Mesothelial cell of epicardium (in vitro differentiated cells): ENCODE measurements at regions not wholly inside any gene's neighbourhood (a gene's known extent, or its start where the extent isn't known, plus 50 kb on each side); places are given as distances from the start of the nearest gene placed in this dataset.
"Not testable (repeated sequence)": the region's sequence is repeated elsewhere in the genome, so short reads cannot be mapped to it uniquely, and the experiment has no call there.

Experiments
- DNase-seq, 2 experiments: peaks; one replicate each; pipeline ENCODE4 v3.0.0; 2021; ENCODE audit warnings: low spot score in 2 of 2; ENCODE audit not compliant: unreplicated experiment in 2 of 2
- H3K27ac Mint-ChIP-seq: 2 replicates; pipeline ENCODE4 v1.8.0; 2021; ENCODE audit warnings: mixed read lengths
- H3K27me3 Mint-ChIP-seq: 2 replicates; pipeline ENCODE4 v1.8.0; 2021; ENCODE audit warnings: low read depth, mixed read lengths
- H3K36me3 Mint-ChIP-seq: 2 replicates; pipeline ENCODE4 v1.8.0; 2021; ENCODE audit warnings: mixed read lengths
- H3K4me1 Mint-ChIP-seq: 2 replicates; pipeline ENCODE4 v1.8.0; 2021; ENCODE audit warnings: mixed read lengths
- H3K4me3 Mint-ChIP-seq: 2 replicates; pipeline ENCODE4 v1.8.0; 2021; ENCODE audit warnings: mild to moderate bottlenecking, moderate library complexity, mixed read lengths
- H3K9me3 Mint-ChIP-seq: 2 replicates; pipeline ENCODE4 v1.8.0; 2021; ENCODE audit warnings: mixed read lengths
- TF ChIP-seq, protein P1 (sequence below): fragments of 200-600 bp; sonication (generic); IDR thresholded peaks from one replicate; pipeline ENCODE4 v1.5.0; 2021; ENCODE audit warnings: antibody characterized with exemption; ENCODE audit not compliant: unreplicated experiment

DNA sequence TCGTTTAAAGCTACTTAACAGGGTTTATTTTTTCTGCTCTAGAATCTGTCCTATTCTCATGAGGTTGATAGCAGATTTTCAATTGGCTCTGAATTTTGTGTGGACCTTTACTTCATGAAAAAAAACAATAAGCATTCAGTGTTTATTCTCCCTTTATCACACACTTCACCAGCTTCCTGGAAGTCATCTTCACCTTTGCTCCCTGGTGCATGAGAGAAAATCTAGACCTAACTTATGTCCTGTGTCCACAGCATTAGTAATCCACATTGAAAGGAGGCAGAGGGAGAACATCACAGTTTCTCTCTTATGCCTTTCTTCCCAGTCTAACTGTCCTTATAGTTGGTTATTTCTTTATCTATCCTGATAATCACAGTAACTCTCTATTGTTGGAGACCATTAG lies 316.1 kb downstream of the PTH2R start:
- Mint-ChIP-seq H3K4me1 (no peaks in the 10 kb centered on the region), H3K27me3 (peaks cover 1% of the 10 kb centered on the region), H3K9me3 (no peaks in the 10 kb centered on the region), H3K27ac (no peak overlapping the region), H3K36me3 (no peaks in the 10 kb centered on the region), H3K4me3 (no peak overlapping the region)
- no peak for DNase-seq
- TF ChIP-seq, protein P1, sequence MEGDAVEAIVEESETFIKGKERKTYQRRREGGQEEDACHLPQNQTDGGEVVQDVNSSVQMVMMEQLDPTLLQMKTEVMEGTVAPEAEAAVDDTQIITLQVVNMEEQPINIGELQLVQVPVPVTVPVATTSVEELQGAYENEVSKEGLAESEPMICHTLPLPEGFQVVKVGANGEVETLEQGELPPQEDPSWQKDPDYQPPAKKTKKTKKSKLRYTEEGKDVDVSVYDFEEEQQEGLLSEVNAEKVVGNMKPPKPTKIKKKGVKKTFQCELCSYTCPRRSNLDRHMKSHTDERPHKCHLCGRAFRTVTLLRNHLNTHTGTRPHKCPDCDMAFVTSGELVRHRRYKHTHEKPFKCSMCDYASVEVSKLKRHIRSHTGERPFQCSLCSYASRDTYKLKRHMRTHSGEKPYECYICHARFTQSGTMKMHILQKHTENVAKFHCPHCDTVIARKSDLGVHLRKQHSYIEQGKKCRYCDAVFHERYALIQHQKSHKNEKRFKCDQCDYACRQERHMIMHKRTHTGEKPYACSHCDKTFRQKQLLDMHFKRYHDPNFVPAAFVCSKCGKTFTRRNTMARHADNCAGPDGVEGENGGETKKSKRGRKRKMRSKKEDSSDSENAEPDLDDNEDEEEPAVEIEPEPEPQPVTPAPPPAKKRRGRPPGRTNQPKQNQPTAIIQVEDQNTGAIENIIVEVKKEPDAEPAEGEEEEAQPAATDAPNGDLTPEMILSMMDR = no peak

DNA sequence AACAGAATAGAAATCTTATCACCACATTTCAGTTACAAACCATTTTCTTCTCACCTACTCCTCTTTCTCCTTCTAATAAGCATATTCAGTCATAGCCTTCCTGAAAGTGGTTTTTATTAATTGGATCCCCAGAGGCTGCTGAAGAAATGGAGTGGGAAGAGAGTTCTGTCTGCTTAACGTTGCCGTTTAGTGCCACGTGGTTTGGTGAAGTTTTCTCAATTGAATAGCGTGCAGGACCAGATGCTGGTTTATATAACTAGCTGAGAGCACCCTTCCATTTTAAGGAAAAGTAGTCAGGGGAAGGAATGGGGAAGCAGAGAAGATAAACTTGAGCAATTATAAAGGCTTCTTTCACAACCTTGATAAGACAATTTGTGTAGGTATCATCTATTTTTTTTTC lies 318.7 kb downstream of the PTH2R start:
- no peaks in the 10 kb centered on the region for H3K9me3 Mint-ChIP-seq
- no peaks in the 10 kb centered on the region for H3K4me1 Mint-ChIP-seq
- no peak overlapping the region for H3K27ac Mint-ChIP-seq
- H3K4me3 Mint-ChIP-seq = no peak overlapping the region
- peaks cover 1% of the 10 kb centered on the region for H3K27me3 Mint-ChIP-seq
- TF ChIP-seq, protein P1 = no peak
- no peaks in the 10 kb centered on the region for H3K36me3 Mint-ChIP-seq
- no peak for DNase-seq

DNA sequence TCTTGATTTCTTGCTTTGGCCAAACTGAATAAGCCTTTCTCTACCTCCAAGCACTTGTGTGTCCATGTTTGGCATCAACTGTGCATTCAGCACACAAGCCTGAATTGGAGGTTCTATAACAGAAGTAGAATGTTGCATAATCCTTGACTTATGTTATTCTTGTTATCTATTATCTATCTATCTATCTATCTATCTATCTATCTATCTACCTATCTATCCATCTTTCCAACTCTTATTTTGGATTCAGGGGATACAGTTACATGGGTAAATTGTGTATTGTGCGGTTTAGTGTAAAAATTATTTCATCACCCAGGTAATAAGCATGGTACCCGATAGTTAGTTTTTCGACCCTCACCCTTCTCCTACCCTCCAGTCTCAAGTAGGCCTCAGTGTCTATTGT lies 319.6 kb downstream of the PTH2R start:
- no peak overlapping the region for H3K27ac Mint-ChIP-seq
- no peak overlapping the region for H3K4me3 Mint-ChIP-seq
- DNase-seq = no peak
- TF ChIP-seq, protein P1 = no peak
- H3K9me3 Mint-ChIP-seq = no peaks in the 10 kb centered on the region
- peaks cover 1% of the 10 kb centered on the region for H3K27me3 Mint-ChIP-seq
- no peaks in the 10 kb centered on the region for H3K4me1 Mint-ChIP-seq
- no peaks in the 10 kb centered on the region for H3K36me3 Mint-ChIP-seq

DNA sequence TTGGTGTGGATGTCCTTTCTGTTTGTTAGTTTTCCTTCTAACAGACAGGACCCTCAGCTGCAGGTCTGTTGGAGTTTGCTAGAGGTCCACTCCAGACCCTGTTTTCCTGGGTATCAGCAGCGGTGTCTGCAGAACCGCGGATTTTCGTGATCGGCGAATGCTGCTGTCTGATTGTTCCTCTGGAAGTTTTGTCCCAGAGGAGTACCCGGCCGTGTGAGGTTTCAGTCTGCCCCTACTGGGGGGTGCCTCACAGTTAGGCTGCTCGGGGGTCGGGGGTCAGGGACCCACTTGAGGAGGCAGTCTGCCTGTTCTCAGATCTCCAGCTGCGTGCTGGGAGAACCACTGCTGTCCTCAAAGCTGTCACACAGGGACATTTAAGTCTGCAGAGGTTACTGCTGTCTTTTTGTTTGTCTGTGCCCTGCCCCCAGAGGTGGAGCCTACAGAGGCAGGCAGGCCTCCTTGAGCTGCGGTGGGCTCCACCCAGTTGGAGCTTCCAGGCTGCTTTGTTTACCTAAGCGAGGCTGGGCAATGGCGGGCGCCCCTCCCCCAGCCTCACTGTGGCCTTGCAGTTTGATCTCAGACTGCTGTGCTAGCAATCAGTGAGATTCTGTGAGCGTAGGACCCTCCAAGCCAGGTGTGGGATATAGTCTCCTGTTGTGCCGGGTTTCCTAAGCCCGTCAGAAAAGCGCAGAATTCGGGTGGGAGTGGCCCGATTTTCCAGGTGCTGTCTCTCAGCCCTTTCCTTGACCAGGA lies 345.2 kb downstream of the PTH2R start:
- DNase-seq, H3K36me3 Mint-ChIP-seq, H3K4me1 Mint-ChIP-seq, H3K27ac Mint-ChIP-seq, H3K27me3 Mint-ChIP-seq, H3K4me3 Mint-ChIP-seq: not testable (repeated sequence)
- H3K9me3 Mint-ChIP-seq = peaks cover 27% of the 10 kb centered on the region

DNA sequence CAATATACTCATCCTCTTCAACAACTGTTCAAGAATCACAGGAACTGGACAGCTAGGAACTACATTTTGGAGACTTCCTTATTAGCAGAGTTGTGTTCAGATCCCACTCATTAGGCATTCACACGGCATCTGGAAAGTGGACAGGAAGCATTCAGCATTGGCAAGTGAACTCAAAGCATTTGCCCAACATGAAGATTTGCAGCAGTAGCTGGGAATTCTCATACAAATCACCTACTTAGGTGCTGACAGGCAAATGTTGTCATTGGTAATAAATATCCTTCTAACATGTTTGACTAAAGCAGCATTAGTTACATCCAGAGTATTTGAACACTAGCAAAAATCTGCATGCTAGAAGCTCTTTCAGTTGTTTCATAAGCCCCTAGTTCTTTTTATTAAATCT lies 350.8 kb downstream of the PTH2R start:
- TF ChIP-seq, protein P1 = no peak
- Mint-ChIP-seq H3K4me3 (no peak overlapping the region), H3K27me3 (no peaks in the 10 kb centered on the region), H3K4me1 (no peaks in the 10 kb centered on the region), H3K36me3 (no peaks in the 10 kb centered on the region), H3K27ac (no peak overlapping the region), H3K9me3 (peaks cover 23% of the 10 kb centered on the region)
- DNase-seq = no peak

DNA sequence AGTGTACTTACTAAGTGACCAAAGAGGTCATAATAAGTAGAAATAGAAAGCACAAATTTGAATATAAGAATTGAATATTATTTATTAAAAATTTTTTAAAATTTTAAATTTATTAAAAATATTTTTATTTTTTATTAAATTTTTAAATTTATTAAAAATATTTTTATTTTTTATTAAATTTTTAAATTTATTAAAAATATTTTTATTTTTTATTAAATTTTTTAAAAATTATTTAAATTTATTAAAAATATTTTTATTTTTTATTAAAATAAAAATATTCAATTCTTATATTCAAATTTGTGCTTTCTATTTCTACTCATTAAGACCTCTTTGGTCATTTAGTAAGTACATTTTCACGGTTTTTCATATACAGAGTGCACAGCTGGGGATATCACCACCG lies 366.5 kb downstream of the PTH2R start:
- H3K9me3 Mint-ChIP-seq = peaks cover 10% of the 10 kb centered on the region
- DNase-seq, H3K27ac Mint-ChIP-seq, H3K27me3 Mint-ChIP-seq, H3K36me3 Mint-ChIP-seq, H3K4me3 Mint-ChIP-seq, H3K4me1 Mint-ChIP-seq: not testable (repeated sequence)

DNA sequence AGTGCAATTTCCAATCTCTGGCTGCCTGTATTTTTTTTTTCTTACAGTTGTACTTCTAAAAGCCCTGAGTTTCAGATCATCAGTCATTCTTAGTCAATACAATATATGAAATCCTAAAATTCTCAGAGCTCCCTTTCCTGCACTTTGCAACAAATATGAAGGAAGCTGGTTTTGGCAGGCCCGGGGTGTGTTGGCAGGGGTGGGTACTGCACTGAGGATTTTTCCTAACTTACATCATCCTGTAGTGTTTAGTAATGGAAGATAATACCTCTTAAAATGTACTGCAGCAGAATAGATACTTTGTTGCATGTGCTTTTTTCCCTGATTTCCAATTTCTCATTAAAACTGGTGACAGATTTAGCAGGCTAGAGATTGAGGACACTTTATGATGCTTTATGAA lies 374.6 kb downstream of the PTH2R start:
- H3K27me3 Mint-ChIP-seq = no peaks in the 10 kb centered on the region
- H3K27ac Mint-ChIP-seq = no peak overlapping the region
- H3K36me3 Mint-ChIP-seq = no peaks in the 10 kb centered on the region
- H3K9me3 Mint-ChIP-seq = peaks cover 9% of the 10 kb centered on the region
- no peaks in the 10 kb centered on the region for H3K4me1 Mint-ChIP-seq
- TF ChIP-seq, protein P1 = no peak
- H3K4me3 Mint-ChIP-seq = no peak overlapping the region
- no peak for DNase-seq
